ENCODE measurements at regions not wholly inside any gene's neighbourhood (a gene's known extent, or its start where the extent isn't known, plus 50 kb on each side); places are given as distances from the start of the nearest gene placed in this dataset.

DNA sequence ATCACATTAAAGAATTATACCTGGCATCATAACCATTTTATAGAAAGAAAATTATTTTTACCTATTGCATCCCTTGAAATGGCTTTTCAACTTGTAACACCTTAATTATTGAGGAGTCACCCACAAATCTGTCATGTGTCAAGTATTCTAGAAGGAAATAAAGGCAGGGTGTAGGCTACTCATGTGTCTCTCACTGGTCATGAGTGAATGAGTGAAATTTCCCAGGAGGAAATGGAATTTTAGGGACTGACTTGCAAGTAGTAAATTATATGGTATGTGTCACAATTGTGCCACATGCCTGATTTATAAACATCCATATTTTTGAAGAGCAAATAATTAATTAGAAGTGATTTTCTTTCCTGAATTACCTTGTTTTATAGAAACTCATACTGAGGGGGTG is 310.5 kb upstream of the ADAMTS9 start:
- no peak for DNase-seq (ENCODE audit: low read depth)

DNA sequence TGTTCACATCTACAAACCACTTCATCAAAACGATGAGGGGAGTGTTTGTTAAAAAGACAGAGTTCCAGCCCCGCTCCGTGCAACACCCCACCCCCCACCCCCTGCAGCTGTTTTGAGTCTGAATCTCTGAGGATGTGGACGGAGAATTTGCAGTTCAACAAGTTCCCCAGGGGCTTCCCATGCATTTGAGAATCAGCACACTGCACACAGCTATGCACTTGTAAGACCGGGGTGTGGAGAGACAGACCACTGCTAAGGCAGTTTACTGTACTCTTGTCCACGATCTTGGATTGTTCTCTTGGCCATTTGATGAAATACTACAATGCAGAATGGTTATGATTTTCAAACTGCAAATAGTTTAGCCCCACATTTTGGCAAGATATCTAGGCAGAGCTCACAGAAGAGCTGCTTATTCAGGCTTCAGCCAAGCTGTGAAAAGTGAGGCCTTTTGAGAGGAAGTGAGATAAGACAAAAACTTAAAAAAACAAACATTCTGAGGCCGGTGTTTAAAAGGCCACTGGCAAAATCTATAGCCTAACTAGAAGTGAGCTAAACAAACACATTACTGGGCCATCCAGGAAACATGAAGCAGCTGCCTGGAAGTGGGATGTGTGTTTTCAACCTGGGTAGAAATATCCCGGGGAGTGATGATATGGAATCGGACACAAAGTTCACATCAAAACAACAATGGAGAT is 308.2 kb upstream of the ADAMTS9 start:
- no peak for DNase-seq (ENCODE audit: low read depth)

DNA sequence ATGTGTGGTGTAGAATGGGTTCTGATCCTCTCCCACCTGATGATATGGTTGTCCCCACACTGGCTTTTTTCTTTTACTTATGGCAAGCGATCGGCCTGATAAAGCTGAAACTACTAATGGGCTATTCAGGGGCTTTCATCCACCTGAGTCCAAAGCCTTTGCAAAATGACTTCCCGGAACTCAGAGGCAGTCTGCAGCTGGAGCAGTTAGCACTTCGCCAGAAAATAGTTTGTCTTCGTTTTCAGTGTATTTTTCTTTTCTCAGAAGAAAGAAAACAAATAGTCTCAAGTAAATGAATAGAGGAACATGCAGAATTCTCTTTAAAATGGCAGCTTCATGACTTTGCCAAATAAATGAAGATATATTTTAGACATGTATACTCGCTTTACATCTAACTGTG is 306.0 kb upstream of the ADAMTS9 start:
- DNase-seq (ENCODE audit: low read depth), result no peak

DNA sequence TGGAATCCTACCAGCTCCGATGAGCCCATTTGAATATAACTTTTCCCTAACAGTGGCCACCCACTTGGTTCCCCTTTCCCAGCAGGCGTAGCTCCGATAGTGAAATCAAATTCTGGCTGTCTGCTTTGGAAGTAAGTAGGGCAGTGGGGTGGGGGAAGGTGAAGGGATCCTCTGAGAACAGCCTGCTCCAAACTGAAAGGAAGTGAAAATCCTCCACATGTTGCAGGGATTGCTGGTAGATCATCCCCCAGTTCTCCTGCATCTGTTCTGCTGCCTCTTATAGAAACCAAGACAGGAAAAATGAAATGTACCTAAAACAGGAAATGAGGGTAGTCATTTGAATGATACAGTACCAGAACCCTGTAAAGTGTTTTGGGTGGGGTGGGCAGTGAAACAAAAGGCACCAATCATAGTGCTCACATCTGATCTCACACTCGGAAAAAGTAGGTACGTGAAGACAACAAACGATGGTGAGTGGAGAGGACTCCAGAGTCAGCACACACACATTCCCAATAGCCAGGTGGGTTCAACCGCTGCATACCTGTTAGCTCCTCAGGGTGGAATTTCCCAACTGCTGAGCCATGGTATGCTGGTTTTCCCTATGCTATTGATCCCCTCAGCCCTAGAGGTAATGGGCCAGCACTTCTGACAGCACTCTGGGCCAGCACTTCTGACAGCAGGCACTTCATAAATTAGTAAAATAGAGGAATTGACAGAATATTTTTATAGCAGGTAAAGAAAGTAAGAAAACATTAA is 304.9 kb upstream of the ADAMTS9 start:
- no peak for DNase-seq (ENCODE audit: low read depth)

DNA sequence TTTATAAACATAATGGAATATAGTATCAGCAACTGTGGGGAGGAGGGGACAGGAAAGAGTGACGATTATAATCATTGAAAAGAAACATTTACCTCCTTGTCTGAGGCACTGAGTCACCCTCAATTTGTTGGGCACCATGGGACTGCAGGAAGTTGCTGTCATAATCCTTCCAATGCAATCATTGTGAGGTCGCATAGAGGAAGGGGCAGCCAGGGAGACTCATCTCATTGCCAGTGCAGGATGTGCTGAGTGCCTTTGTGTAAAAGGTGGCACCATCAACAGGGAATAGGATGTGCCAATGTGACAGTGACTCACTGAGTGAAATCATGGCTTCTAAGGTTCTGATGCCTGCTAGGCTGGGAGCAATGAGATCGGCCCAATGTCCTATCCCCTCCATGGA is 300.4 kb upstream of the ADAMTS9 start:
- DNase-seq (ENCODE audit: low read depth), result no peak

DNA sequence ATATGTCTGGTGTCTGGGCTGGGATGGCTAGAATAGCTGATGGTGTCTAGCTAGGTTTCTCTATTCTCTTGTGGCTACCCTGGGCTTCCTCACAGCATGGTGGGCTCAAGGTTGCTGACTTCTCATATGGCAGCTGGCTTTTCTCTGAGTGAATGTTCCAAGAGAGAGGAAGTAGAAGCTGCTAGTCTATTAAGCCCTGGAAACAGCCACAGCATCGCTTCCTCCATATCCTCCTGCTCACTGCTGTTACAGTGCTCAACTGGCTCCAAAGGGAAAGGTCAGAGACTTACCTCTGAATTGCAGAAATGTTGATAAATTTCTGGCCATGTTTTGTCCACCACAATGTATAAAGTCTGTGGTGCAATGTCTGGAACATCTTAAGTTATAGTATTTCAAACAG is 299.9 kb upstream of the ADAMTS9 start:
- DNase-seq (ENCODE audit: low read depth), result no peak

DNA sequence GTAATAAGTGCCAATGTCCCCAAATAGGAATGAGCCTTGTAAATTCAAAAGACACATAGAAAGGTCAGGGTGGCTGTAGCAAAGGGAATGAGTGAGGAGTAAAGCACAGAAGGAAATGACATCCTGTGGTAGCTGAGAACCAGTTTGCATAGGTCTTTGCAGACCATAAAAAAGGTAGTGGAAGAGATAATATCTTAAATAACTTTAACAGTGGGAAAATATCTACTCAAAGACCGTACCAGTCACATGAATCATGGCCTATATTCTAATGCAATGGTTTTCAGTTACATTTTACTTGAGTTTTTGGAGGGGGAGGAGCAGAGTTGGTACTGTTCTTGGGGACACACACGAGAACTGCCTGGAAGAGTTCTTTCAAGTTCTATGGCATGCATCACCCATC is 297.3 kb upstream of the ADAMTS9 start:
- no peak for DNase-seq (ENCODE audit: low read depth)

DNA sequence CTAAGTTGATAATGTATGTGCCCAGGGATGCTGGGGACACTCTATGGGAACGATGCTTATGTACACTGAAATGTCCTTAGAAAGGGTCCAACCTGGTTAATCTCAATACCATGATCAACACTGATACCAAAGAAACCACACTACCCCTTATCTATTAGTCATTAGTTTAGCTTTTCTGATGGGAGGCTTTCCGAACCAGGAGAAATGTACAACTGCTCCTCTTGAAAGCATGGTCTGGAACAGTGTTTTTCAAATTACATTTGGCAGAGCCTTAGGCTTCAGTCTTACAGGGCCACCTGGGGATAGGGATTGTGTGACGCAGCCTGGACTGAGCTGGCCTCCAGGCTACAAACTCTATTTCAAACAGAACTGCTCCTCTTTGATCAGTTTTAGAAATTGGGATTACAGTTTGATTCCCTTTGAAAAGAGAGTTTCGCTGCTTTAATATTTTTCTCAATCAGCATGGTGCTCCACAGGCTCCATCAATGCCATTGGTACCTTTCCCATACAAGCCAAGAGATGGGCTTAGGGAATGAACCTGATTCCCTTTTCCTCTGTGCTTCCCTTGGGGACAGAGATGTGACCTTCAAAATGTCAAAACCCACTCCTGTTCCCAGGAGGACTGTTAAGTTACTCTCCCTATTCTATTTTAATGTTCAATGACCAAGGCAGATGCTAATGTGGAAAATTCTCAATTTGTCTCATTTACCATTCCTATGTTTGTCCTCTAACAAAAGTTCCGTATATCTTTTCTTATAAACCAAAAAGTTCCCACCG is 296.0 kb upstream of the ADAMTS9 start:
- no peak for DNase-seq (ENCODE audit: low read depth)

DNA sequence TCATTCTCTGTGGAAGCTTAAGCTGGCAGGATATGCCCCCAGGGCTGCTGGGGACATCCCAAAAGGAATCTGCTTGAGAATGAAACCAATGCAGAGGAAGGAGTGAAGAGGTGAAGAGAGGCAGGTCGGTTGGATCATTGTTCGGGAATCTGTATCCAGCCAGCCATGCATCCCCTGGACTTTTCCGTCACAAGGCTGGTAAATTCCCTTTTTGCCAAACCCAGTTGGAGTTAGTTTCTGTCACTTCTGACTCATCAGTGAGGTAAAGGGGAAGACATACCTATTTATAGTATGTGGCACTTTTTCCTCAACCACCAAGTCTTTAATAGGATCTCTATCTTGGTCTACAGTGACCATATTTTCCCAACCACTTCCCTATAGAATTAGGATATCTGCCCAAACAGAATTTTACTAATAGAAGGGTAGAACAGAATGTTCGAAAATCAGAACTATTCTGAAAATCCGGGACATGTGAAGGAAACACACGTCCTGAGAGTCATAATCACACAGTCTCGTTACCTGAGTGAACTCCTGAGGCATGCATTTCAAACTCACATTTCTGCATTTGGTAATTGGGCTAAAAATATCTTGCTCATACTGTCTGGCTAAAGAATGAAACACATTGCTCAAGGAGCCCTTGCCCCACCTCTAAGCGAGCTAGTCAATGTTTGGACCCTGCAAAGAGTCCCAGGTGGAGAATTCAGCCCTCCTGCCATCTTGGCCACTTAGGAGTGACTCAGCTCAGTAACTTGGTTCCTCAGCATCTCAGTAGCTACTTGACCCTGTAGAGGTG is 289.7 kb upstream of the ADAMTS9 start:
- DNase-seq (ENCODE audit: low read depth), result no peak

DNA sequence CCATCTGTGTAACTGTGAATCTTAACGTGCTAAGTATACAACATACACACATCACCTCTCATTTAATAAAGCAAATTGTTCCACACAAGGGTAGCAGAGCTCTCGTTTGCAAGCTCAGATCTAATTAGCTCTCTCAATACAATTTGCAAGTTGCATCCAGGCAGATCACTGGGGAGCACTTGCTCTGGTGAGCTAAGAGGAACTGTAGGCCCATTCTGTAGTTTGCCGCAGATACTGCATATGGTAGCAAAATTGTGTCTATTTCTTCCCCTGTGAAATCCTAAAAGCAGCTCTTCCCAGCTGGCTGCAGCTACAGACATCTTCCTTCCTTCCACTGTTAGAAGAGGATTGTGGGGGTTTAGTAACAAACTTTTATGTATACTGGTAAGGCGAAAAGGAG is 288.7 kb upstream of the ADAMTS9 start:
- DNase-seq (ENCODE audit: low read depth), result no peak

DNA sequence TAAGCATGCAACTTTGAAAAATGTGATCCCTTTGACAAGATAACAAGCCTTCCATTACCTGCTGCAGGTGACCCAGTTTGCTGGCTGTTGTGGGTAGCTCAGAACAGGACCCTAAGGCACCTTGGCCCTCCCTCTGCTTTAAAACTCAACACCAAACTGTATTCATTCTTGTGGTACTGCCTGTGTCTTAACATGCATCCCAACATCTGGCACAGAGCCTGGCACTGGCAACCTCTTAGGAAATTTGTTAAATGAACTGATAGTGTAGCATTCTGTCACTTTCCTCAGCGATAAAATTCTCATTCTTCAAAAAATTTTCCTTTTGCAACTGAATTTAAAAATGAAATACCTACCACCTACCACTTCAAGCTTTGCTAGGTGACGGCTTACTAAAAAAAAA is 287.3 kb upstream of the ADAMTS9 start:
- no peak for DNase-seq (ENCODE audit: low read depth)

DNA sequence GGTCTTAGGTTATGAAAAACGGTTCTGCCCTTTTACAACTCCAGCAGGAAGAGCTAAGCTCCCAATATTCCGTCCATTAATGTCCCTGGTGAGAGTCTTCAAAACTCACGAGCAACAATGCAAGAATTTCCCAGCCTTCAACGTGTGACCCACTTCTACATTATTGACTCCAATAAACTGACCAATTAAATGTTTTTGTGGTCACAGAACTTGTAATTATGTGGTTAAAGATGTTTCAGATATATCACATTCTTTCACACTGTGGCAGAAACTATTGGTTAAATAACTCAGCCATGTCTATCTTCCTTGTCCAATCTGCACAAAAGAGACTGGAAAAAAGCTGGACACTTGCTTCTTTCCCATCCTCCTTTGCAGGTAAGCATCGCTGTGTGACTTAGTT is 286.6 kb upstream of the ADAMTS9 start:
- no peak for DNase-seq (ENCODE audit: low read depth)

DNA sequence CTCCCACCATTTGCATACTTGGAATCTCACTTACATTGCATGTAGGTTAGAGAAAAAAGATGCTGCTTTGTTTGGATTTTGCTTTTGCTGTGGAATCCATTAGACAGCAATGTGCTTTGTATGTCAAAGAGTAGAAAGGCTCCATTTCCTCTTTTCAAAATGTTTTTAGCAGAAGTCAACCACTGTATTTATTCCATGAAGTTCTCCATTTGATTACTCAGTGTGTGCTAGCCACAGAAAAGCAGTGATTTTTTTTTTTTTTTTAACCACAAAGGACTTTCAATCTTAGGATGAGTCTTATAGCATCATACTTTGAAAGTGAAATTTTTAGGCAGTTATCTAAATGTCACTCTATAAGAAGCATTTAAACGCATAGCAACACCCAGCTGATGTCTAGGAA is 285.0 kb upstream of the ADAMTS9 start:
- no peak for DNase-seq (ENCODE audit: low read depth)

DNA sequence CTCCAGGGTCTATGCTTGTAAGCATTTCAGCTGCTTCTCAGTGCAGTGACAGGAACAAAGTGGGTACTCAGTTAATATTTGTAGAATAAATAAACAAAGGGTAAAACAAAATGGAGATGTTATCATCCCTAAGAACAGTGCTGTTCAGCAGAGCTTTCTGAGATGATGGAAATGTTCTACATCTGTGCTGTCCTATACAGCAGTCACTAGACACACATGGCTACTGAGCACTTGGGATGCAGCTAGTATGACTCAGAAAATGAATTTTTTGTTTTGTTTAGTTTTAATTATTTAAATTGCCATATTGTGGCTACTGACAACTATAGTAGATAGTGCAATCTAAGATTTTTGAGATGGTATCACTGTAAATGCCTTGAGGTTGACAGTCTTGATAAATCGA is 283.8 kb upstream of the ADAMTS9 start:
- no peak for DNase-seq (ENCODE audit: low read depth)

DNA sequence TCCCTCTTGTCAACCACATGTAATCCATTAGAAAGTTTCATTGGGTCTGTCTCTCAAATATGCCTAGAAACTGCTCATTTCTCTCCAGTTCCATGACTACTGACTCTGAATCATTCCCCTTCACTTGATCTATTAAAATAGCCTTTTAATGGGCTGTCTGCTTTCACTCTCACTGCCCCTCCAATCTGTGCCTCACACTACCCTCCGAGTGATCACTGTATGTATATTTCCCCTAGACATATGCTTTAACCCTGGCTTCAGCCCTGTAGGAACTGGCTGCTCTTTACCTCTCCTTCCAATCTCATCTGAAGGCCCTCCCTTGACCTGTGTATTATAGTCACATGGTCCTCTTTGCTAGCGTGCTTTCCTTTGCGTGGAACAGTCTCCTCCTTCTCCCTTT is 282.8 kb upstream of the ADAMTS9 start:
- no peak for DNase-seq (ENCODE audit: low read depth)

DNA sequence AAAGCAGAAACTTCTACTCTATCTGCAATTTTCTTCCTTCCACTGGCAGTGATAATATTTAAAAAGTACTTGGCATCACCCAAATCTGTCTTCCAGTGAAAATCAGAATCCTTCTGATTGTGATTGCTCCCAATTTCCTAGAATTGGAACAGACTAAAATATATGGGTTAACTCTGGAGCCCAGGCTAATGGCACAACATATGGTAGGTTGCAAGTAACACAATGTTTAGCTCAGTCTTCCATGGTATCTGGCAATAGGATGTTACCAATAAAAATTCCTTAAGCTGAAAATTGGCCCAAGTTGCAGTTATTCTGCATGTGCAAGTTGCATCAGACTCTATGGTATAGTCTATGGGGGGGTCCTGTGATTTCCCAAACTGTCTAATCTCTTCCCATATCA is 273.5 kb upstream of the ADAMTS9 start:
- DNase-seq (ENCODE audit: low read depth), result no peak

DNA sequence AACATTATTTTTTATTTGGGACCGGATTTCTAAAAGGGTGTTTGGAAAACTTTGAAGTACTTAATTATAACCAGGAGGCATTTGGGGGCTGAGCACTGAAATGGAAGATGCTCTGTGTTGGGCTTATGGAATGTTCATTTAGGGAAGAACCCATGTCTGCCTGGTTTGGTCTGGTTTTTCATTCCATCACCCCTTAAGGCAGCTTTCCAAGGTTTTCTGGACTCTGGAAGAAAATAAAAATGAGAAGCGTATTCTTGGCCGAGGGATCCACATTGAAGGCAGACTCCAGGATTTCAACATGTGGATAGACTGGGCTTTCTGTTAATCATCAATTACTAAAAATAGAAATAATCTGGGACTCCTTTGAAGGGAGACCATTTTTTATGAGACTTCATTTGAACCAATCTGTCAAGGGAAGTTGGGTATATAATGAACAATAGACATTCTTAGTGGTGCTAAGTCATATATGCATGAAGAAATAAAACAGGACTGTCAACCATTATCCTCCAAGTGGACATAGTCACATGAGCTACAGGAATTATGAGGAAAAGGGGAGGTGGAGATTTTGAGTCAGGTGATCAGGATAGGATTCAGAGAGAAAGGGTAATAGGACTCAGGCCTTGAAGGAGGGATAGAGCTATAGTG is 270.5 kb upstream of the ADAMTS9 start:
- peak; percentile 84 for DNase-seq (ENCODE audit: low read depth)

DNA sequence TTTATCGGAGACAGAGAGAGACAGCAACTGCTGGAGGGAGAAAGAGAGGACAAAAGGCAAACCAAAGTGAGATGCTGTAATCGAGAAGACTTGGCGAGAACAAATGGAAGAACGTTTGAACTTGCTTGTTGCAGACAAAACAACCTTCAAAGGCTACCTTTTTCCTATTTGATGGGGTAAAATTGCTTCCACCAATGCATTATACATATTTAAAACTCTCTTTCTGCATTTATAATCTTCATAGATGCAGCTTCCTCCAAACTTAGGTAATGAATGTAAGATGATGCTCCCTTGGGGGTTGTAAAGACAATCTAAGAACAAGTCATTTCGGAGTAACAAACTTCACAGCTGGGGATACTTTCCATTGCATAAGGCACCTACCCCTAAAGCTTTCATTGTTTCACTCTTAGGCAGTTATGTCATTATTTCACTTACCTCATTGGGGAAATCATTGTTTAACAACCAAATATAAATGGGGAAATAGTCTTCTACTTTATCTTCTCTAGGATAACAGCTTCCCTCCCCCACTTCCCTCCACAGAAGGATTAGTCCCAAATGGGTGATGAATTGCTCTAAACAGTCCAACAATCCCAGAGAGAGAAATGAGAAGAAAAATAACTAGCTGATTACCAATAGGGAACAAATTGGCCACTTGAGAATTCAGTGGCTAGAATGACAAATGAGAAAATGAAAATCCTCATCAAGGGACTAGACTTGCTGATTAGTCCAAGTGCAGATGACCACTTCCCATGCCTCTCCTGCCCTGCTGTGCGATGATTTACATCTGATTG is 269.8 kb upstream of the ADAMTS9 start:
- peak; percentile 76 for DNase-seq (ENCODE audit: low read depth)

DNA sequence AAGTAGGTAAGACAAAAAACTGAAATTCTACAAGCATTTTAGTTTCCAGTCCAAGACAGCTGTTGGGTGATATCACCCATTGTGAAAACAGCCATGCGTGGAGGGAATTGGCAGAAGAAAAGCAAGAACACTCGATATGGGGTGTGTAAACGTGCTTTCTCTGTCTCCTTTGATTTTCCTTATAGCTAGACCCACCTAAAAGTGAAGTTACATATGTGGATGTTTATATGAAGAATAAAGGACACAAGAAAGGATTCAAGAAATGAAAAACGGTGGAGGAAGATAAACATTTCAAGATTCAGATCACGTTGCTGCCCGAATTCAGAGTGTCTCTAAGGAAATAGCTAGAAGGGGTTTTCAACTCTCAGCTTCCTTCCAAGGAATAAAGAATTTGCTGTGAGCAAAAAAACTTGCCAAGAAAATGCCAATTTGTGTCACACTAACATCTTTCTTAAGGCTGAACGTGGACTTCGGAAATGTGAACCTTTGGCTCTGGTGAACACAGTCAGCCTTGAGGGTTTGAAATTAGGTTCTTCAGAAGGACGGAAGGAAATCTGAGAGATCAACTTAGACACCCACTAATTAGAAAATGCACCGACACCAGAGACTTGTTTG is 269.0 kb upstream of the ADAMTS9 start:
- no peak for DNase-seq (ENCODE audit: low read depth)

DNA sequence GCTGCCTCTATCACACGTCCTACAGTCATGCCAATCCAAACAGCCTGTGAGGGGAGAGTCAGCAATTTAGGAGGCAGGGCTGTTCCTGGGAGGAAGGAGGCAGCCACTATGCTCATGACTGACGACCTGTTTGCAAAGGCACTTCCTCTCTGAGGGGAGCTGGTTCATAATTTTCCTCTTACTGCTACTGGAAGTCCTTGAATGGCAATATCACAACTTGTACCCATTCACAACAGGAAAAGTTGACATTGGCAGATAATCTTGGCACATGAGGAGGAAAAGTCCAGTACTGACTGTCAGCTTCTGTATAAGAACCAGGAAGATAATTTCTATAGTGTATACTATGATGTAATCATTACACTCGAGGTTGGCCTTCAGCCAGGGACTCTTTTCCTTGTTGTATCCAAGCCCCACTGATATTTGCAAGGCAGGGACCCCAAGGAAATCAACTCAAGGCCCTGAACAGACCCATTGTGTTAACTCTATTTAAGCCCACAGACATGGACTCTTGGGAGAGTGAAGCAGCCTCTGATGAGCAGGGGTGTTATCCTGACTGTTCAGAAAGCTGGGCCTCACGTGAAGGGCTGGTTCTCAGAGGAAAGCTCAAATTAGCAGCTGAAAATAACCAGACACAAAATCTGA is 267.3 kb upstream of the ADAMTS9 start:
- no peak for DNase-seq (ENCODE audit: low read depth)
